Astrocyte (in vitro differentiated cells and primary cell): ENCODE measurements at regions not wholly inside any gene's neighbourhood (a gene's known extent, or its start where the extent isn't known, plus 50 kb on each side); places are given as distances from the start of the nearest gene placed in this dataset.

Experiments used
- EZH2 ChIP-seq: IDR thresholded peaks from 2 replicates; pipeline ENCODE4 v1.6.1; 2012; ENCODE audit warnings: mild to moderate bottlenecking, low read length, inconsistent platforms; ENCODE audit not compliant: insufficient read depth
- TF ChIP-seq, protein P1 (sequence below): IDR thresholded peaks from 2 replicates; pipeline ENCODE4 v1.5.1; 2011; ENCODE audit warnings: low read depth, mild to moderate bottlenecking, inconsistent platforms, low read length, moderate library complexity; ENCODE audit not compliant: insufficient read depth

GRCh38 chr13:103174966-103175365 lies 108.7 kb upstream of the SLC10A2 start:
- TF ChIP-seq EZH2 = no peak
- TF ChIP-seq, protein P1, sequence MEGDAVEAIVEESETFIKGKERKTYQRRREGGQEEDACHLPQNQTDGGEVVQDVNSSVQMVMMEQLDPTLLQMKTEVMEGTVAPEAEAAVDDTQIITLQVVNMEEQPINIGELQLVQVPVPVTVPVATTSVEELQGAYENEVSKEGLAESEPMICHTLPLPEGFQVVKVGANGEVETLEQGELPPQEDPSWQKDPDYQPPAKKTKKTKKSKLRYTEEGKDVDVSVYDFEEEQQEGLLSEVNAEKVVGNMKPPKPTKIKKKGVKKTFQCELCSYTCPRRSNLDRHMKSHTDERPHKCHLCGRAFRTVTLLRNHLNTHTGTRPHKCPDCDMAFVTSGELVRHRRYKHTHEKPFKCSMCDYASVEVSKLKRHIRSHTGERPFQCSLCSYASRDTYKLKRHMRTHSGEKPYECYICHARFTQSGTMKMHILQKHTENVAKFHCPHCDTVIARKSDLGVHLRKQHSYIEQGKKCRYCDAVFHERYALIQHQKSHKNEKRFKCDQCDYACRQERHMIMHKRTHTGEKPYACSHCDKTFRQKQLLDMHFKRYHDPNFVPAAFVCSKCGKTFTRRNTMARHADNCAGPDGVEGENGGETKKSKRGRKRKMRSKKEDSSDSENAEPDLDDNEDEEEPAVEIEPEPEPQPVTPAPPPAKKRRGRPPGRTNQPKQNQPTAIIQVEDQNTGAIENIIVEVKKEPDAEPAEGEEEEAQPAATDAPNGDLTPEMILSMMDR = no peak
